Hepatocyte (in vitro differentiated cells): ENCODE measurements at regions not wholly inside any gene's neighbourhood (a gene's known extent, or its start where the extent isn't known, plus 50 kb on each side); places are given as distances from the start of the nearest gene placed in this dataset.
"Not testable (repeated sequence)": the region's sequence is repeated elsewhere in the genome, so short reads cannot be mapped to it uniquely, and the experiment has no call there.

Experiments
- DNase-seq: peaks from one replicate; pipeline ENCODE4 v3.0.0-alpha.2; 2016; ENCODE audit warnings: low spot score
- H2AFZ ChIP-seq: fragments of 200-600 bp; sonication (generic); 2 replicates; pipeline ENCODE4 v1.6.0; 2016; ENCODE audit warnings: antibody characterized with exemption, mild to moderate bottlenecking
- H3K27ac ChIP-seq: fragments of 200-600 bp; sonication (generic); 2 replicates; pipeline ENCODE4 v1.5.1; 2016; ENCODE audit warnings: mild to moderate bottlenecking
- H3K27me3 ChIP-seq: fragments of 200-600 bp; sonication (generic); 2 replicates; pipeline ENCODE4 v1.6.1; 2016
- H3K36me3 ChIP-seq: fragments of 200-600 bp; sonication (generic); replicated peaks from 2 replicates; pipeline ENCODE4 v1.5.1; 2016; ENCODE audit warnings: low read depth; ENCODE audit not compliant: insufficient read depth
- H3K4me1 ChIP-seq: fragments of 200-600 bp; sonication (generic); 2 replicates; pipeline ENCODE4 v1.5.1; 2016; ENCODE audit warnings: mild to moderate bottlenecking, moderate library complexity; ENCODE audit not compliant: insufficient read depth
- H3K4me2 ChIP-seq: fragments of 200-600 bp; sonication (generic); 2 replicates; pipeline ENCODE4 v1.6.0; 2016
- H3K4me3 ChIP-seq: fragments of 200-600 bp; sonication (generic); 2 replicates; pipeline ENCODE4 v1.5.1; 2016; ENCODE audit warnings: mild to moderate bottlenecking
- H3K79me2 ChIP-seq: fragments of 200-600 bp; sonication (generic); 2 replicates; pipeline ENCODE4 v1.6.0; 2017; ENCODE audit warnings: mild to moderate bottlenecking
- H3K9me2 ChIP-seq: fragments of 200-600 bp; sonication (generic); replicated peaks from 2 replicates; pipeline ENCODE4 v1.6.0; 2017; ENCODE audit warnings: mild to moderate bottlenecking; ENCODE audit not compliant: insufficient read depth
- H3K9me3 ChIP-seq: fragments of 200-600 bp; sonication (generic); 2 replicates; pipeline ENCODE4 v1.5.1; 2016; ENCODE audit warnings: low read depth, mild to moderate bottlenecking
- H4K20me1 ChIP-seq: fragments of 200-600 bp; sonication (generic); 2 replicates; pipeline ENCODE4 v1.6.0; 2016; ENCODE audit warnings: mild to moderate bottlenecking; ENCODE audit not compliant: insufficient read depth, poor library complexity, severe bottlenecking
- CTCF ChIP-seq: fragments of 200-600 bp; sonication (generic); IDR thresholded peaks from 2 replicates; pipeline ENCODE4 v1.5.1; 2016; ENCODE audit warnings: antibody characterized with exemption, mild to moderate bottlenecking; ENCODE audit not compliant: poor library complexity
- EZH2 ChIP-seq: fragments of 200-600 bp; sonication (generic); IDR thresholded peaks from 2 replicates; pipeline ENCODE4 v1.6.1; 2016; ENCODE audit warnings: antibody characterized with exemption, mild to moderate bottlenecking, borderline replicate concordance
- EZH2phosphoT487 ChIP-seq: fragments of 200-600 bp; sonication (generic); IDR thresholded peaks from one replicate; pipeline ENCODE4 v1.6.1; 2018; ENCODE audit warnings: antibody characterized with exemption, mild to moderate bottlenecking, low read depth, moderate library complexity; ENCODE audit not compliant: unreplicated experiment, severe bottlenecking
- WGBS: methylation state at CpG from one replicate; pipeline ENCODE4 v1.1.6; 2016; ENCODE audit warnings: low lambda C conversion rate; ENCODE audit errors: missing lambda C conversion rate; 5-methylcytosine and 5-hydroxymethylcytosine counted together

GRCh38 chr12:127496255-127496654 lies 770.7 kb upstream of the TMEM132C start:
- DNase-seq = no peak
- Histone ChIP-seq H3K27me3 (no peaks in the 10 kb centered on the region), H3K79me2 (no peaks in the 10 kb centered on the region), H3K9me2 (no peaks in the 10 kb centered on the region), H4K20me1 (no peaks in the 10 kb centered on the region), H3K36me3 (no peaks in the 10 kb centered on the region), H3K9me3 (no peaks in the 10 kb centered on the region), H3K27ac (no peak overlapping the region), H3K4me1 (no peaks in the 10 kb centered on the region), H2AFZ (no peak overlapping the region), H3K4me3 (no peak overlapping the region), H3K4me2 (no peak overlapping the region)
- WGBS = 63% methylated on average over 6 of the region's 6 CpGs
- TF ChIP-seq CTCF = no peak
- no peak for TF ChIP-seq EZH2phosphoT487
- no peak for TF ChIP-seq EZH2

- Histone ChIP-seq H4K20me1 (no peaks in the 10 kb centered on the region), H3K4me3 (no peak overlapping the region), H3K9me2 (no peaks in the 10 kb centered on the region)
Observed at GRCh38 chr12:127500512-127501035, 766.4 kb upstream of the TMEM132C start.

GRCh38 chr12:127501916-127502315 lies 765.1 kb upstream of the TMEM132C start:
- H3K9me3 ChIP-seq = no peaks in the 10 kb centered on the region
- H3K4me2 ChIP-seq = no peak overlapping the region
- TF ChIP-seq EZH2 (no peak), CTCF (no peak), EZH2phosphoT487 (no peak)
- H3K27ac ChIP-seq = no peak overlapping the region
- H2AFZ ChIP-seq = no peak overlapping the region
- no peak for DNase-seq
- no peaks in the 10 kb centered on the region for H3K9me2 ChIP-seq
- no peaks in the 10 kb centered on the region for H3K4me1 ChIP-seq
- no peaks in the 10 kb centered on the region for H3K79me2 ChIP-seq
- 84% methylated on average over 6 of the region's 6 CpGs for WGBS
- no peaks in the 10 kb centered on the region for H3K27me3 ChIP-seq
- H3K36me3 ChIP-seq = no peaks in the 10 kb centered on the region
- H3K4me3 ChIP-seq = no peak overlapping the region
- H4K20me1 ChIP-seq = no peaks in the 10 kb centered on the region

More at GRCh38 chr12:127500512-127501035, 766.4 kb upstream of the TMEM132C start:
- Histone ChIP-seq H3K4me1 (no peaks in the 10 kb centered on the region), H3K79me2 (no peaks in the 10 kb centered on the region), H3K36me3 (no peaks in the 10 kb centered on the region), H3K27me3 (no peaks in the 10 kb centered on the region), H3K4me2 (no peak overlapping the region), H2AFZ (no peak overlapping the region), H3K9me3 (no peaks in the 10 kb centered on the region), H3K27ac (no peak overlapping the region)
- no peak for DNase-seq
- TF ChIP-seq EZH2phosphoT487 = no peak
- TF ChIP-seq CTCF = no peak
- no peak for TF ChIP-seq EZH2
- 86% methylated on average over 7 of the region's 7 CpGs for WGBS

GRCh38 chr12:127503246-127503645 lies 763.7 kb upstream of the TMEM132C start:
- Histone ChIP-seq H2AFZ (no peak overlapping the region), H3K27me3 (no peaks in the 10 kb centered on the region), H3K4me2 (no peak overlapping the region), H3K27ac (no peak overlapping the region), H4K20me1 (no peaks in the 10 kb centered on the region), H3K79me2 (no peaks in the 10 kb centered on the region), H3K9me3 (no peaks in the 10 kb centered on the region), H3K9me2 (no peaks in the 10 kb centered on the region), H3K36me3 (no peaks in the 10 kb centered on the region), H3K4me1 (no peaks in the 10 kb centered on the region), H3K4me3 (no peak overlapping the region)
- no peak for DNase-seq
- WGBS = 91% methylated on average over 7 of the region's 7 CpGs
- TF ChIP-seq CTCF = no peak
- TF ChIP-seq EZH2phosphoT487 = no peak

GRCh38 chr12:127503996-127504395 lies 763.0 kb upstream of the TMEM132C start:
- H3K79me2 ChIP-seq, H4K20me1 ChIP-seq, DNase-seq, H2AFZ ChIP-seq, H3K36me3 ChIP-seq, H3K4me3 ChIP-seq, H3K4me1 ChIP-seq, H3K9me2 ChIP-seq, H3K27me3 ChIP-seq, H3K9me3 ChIP-seq, H3K27ac ChIP-seq, H3K4me2 ChIP-seq: not testable (repeated sequence)
- 77% methylated on average over 4 of the region's 4 CpGs for WGBS
